ENCODE measurements at regions not wholly inside any gene's neighbourhood (a gene's known extent, or its start where the extent isn't known, plus 50 kb on each side); places are given as distances from the start of the nearest gene placed in this dataset.

DNA sequence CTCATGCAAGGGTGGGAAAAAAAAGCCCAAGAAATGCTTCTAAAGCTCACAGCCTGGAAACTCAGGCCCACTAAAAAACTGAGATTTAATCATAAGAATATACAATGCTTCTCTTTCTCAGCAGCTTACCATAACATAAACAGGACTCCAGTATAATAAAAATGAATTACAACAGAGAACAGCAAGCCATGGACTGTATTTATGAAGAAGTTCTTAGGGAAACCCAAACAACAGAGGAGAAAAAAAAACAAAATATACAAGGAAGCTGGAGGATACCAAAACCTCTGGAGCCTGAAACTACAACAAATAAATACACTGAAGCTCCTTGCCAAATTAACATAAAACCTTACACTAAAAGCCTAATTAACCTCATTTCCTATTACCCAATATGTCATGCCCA is 187.8 kb downstream of the RDH14 start (continued):
- no peak for TF ChIP-seq EZH2phosphoT487 (IDR thresholded peaks at IDR 0.05; ENCODE audit: unreplicated experiment)

DNA sequence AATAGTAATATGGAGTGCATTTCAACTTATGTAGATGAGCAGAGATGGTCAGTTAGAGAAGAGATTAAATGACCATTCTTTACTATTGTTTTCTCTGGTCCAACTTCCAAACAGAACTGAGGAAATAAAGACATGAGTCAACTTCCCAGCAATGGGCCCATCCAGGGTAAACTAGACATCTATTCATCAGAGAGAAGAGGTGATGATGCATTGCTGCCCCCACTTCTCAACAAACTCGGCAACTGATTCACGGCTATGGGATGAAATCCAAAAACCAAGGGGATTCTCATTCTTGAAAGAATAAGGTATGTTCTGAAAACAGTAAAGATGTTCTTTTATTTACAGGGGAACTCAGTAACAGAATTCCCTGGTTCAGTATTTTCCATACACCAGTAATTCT is 190.7 kb downstream of the RDH14 start:
- no peaks in the 10 kb centered on the region for H3K36me3 ChIP-seq (ENCODE audit: insufficient read depth)
- ATAC-seq (no peak), DNase-seq (ENCODE audit: low spot score) (no peak)
- TF ChIP-seq, protein P1, sequence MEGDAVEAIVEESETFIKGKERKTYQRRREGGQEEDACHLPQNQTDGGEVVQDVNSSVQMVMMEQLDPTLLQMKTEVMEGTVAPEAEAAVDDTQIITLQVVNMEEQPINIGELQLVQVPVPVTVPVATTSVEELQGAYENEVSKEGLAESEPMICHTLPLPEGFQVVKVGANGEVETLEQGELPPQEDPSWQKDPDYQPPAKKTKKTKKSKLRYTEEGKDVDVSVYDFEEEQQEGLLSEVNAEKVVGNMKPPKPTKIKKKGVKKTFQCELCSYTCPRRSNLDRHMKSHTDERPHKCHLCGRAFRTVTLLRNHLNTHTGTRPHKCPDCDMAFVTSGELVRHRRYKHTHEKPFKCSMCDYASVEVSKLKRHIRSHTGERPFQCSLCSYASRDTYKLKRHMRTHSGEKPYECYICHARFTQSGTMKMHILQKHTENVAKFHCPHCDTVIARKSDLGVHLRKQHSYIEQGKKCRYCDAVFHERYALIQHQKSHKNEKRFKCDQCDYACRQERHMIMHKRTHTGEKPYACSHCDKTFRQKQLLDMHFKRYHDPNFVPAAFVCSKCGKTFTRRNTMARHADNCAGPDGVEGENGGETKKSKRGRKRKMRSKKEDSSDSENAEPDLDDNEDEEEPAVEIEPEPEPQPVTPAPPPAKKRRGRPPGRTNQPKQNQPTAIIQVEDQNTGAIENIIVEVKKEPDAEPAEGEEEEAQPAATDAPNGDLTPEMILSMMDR (conservative IDR thresholded peaks at IDR 0.05; ENCODE audit: low read depth in 2 of 2): no peak
- no peak for TF ChIP-seq EZH2phosphoT487 (IDR thresholded peaks at IDR 0.05; ENCODE audit: unreplicated experiment)
- TF ChIP-seq, protein P2, sequence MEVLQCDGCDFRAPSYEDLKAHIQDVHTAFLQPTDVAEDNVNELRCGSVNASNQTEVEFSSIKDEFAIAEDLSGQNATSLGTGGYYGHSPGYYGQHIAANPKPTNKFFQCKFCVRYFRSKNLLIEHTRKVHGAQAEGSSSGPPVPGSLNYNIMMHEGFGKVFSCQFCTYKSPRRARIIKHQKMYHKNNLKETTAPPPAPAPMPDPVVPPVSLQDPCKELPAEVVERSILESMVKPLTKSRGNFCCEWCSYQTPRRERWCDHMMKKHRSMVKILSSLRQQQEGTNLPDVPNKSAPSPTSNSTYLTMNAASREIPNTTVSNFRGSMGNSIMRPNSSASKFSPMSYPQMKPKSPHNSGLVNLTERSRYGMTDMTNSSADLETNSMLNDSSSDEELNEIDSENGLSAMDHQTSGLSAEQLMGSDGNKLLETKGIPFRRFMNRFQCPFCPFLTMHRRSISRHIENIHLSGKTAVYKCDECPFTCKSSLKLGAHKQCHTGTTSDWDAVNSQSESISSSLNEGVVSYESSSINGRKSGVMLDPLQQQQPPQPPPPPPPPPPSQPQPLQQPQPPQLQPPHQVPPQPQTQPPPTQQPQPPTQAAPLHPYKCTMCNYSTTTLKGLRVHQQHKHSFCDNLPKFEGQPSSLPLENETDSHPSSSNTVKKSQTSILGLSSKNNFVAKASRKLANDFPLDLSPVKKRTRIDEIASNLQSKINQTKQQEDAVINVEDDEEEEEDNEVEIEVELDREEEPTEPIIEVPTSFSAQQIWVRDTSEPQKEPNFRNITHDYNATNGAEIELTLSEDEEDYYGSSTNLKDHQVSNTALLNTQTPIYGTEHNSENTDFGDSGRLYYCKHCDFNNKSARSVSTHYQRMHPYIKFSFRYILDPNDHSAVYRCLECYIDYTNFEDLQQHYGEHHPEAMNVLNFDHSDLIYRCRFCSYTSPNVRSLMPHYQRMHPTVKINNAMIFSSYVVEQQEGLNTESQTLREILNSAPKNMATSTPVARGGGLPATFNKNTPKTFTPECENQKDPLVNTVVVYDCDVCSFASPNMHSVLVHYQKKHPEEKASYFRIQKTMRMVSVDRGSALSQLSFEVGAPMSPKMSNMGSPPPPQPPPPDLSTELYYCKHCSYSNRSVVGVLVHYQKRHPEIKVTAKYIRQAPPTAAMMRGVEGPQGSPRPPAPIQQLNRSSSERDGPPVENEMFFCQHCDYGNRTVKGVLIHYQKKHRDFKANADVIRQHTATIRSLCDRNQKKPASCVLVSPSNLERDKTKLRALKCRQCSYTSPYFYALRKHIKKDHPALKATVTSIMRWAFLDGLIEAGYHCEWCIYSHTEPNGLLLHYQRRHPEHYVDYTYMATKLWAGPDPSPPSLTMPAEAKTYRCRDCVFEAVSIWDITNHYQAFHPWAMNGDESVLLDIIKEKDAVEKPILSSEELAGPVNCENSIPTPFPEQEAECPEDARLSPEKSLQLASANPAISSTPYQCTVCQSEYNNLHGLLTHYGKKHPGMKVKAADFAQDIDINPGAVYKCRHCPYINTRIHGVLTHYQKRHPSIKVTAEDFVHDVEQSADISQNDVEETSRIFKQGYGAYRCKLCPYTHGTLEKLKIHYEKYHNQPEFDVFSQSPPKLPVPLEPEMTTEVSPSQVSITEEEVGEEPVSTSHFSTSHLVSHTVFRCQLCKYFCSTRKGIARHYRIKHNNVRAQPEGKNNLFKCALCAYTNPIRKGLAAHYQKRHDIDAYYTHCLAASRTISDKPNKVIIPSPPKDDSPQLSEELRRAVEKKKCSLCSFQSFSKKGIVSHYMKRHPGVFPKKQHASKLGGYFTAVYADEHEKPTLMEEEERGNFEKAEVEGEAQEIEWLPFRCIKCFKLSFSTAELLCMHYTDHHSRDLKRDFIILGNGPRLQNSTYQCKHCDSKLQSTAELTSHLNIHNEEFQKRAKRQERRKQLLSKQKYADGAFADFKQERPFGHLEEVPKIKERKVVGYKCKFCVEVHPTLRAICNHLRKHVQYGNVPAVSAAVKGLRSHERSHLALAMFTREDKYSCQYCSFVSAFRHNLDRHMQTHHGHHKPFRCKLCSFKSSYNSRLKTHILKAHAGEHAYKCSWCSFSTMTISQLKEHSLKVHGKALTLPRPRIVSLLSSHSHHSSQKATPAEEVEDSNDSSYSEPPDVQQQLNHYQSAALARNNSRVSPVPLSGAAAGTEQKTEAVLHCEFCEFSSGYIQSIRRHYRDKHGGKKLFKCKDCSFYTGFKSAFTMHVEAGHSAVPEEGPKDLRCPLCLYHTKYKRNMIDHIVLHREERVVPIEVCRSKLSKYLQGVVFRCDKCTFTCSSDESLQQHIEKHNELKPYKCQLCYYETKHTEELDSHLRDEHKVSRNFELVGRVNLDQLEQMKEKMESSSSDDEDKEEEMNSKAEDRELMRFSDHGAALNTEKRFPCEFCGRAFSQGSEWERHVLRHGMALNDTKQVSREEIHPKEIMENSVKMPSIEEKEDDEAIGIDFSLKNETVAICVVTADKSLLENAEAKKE (CRISPR knock-in tag; IDR thresholded peaks at IDR 0.05): no peak
- no peak for TF ChIP-seq JUNB (IDR thresholded peaks at IDR 0.05; ENCODE audit: unreplicated experiment)
- no peak overlapping the region for H2AFZ ChIP-seq
- no peaks in the 10 kb centered on the region for H3K79me2 ChIP-seq (replicated peaks; ENCODE audit: insufficient read depth)
- H3K4me3 ChIP-seq: no peak overlapping the region
- no peak overlapping the region for H3K27ac ChIP-seq (ENCODE audit: low read depth)
- no peak overlapping the region for H3K4me2 ChIP-seq
- no peaks in the 10 kb centered on the region for H3K27me3 Mint-ChIP-seq (ENCODE audit: insufficient read depth, low read depth, poor library complexity)
- no peaks in the 10 kb centered on the region for H4K20me1 ChIP-seq (replicated peaks; ENCODE audit: insufficient read depth)
- no peaks in the 10 kb centered on the region for H3F3A ChIP-seq (replicated peaks; ENCODE audit: low read depth)
- H3K4me1 Mint-ChIP-seq: no peaks in the 10 kb centered on the region
- H3K9me3 Mint-ChIP-seq: no peaks in the 10 kb centered on the region
- H3K27ac Mint-ChIP-seq: no peak overlapping the region
- H3K9me2 ChIP-seq (ENCODE audit: insufficient read depth): no peaks in the 10 kb centered on the region
- no peaks in the 10 kb centered on the region for H3K4me1 ChIP-seq (ENCODE audit: insufficient read depth)
- H3K36me3 Mint-ChIP-seq (ENCODE audit: low read depth): no peaks in the 10 kb centered on the region
- no peak overlapping the region for H3K4me3 Mint-ChIP-seq
- H3K27me3 ChIP-seq (ENCODE audit: insufficient read depth): no peaks in the 10 kb centered on the region
